IMR-90 (cell line): ENCODE measurements at regions not wholly inside any gene's neighbourhood (a gene's known extent, or its start where the extent isn't known, plus 50 kb on each side); places are given as distances from the start of the nearest gene placed in this dataset.

Experiments
- ATAC-seq: fragments of 200-7000 bp; cut with Tn5 transposase; 2 replicates; pipeline ENCODE4 v1.9.1; 2020; ENCODE audit warnings: low read depth, mild to moderate bottlenecking, moderate library complexity
- BruUV-seq: library from RNA; stranded (reverse); fragments of 400-500 nt; replicated peaks from 2 replicates; lab custom pipeline; 2021; lab: Mats Ljungman, UMichigan
- CTCF ChIA-PET: fragments of 300-600 bp; formaldehyde crosslinking; extraction: SDS; loops from one replicate; lab custom pipeline; 2021; ENCODE audit warnings: antibody characterized with exemption; lab: Yijun Ruan, JAX
- POLR2A ChIA-PET: fragments of 300-600 bp; sonication (Branson Sonifier 250); formaldehyde crosslinking; loops from one replicate; lab custom pipeline; 2022; ENCODE audit warnings: antibody characterized with exemption; ENCODE audit not compliant: unreplicated experiment; lab: Charles Lee
- DNase-seq: peaks from one replicate; pipeline ENCODE4 v3.0.0; 2013
- H2AFZ ChIP-seq: replicated peaks from 2 replicates; pipeline ENCODE3; 2013; ENCODE audit warnings: low read length, mild to moderate bottlenecking; ENCODE audit not compliant: poor library complexity
- H2AK5ac ChIP-seq: 2 replicates; pipeline ENCODE4 v1.6.1; 2013; ENCODE audit warnings: low read depth, low read length, inconsistent platforms
- H2AK9ac ChIP-seq: replicated peaks from 2 replicates; pipeline ENCODE3; 2013; ENCODE audit warnings: mild to moderate bottlenecking, low read depth, low read length, moderate library complexity; ENCODE audit not compliant: poor library complexity
- H2BK120ac ChIP-seq: 2 replicates; pipeline ENCODE4 v1.6.1; 2013; ENCODE audit warnings: low read depth, low read length, inconsistent platforms
- H2BK15ac ChIP-seq: 3 replicates; pipeline ENCODE4 v1.6.1; 2013; ENCODE audit warnings: low read depth, low read length, inconsistent platforms
- H2BK20ac ChIP-seq: 2 replicates; pipeline ENCODE4 v1.6.1; 2013; ENCODE audit warnings: low read depth, mild to moderate bottlenecking, inconsistent platforms, low read length, moderate library complexity
- H2BK5ac ChIP-seq: 2 replicates; pipeline ENCODE4 v1.6.1; 2013; ENCODE audit warnings: mild to moderate bottlenecking, low read depth, low read length, inconsistent platforms; ENCODE audit not compliant: poor library complexity, severe bottlenecking
- H3K14ac ChIP-seq: replicated peaks from 2 replicates; pipeline ENCODE4 v1.6.1; 2013; ENCODE audit warnings: low read depth, low read length, inconsistent platforms
- H3K18ac ChIP-seq: 2 replicates; pipeline ENCODE4 v1.6.1; 2013; ENCODE audit warnings: low read depth, low read length, control low read depth
- H3K23ac ChIP-seq: 2 replicates; pipeline ENCODE4 v1.6.1; 2013; ENCODE audit warnings: low read depth, low read length, inconsistent platforms
- H3K27ac ChIP-seq: 2 replicates; pipeline ENCODE4 v1.5.1; 2013; ENCODE audit warnings: mild to moderate bottlenecking, control low read depth, low read length; ENCODE audit not compliant: insufficient read depth
- H3K27me3 ChIP-seq: 2 replicates; pipeline ENCODE4 v1.6.1; 2013; ENCODE audit warnings: low read length; ENCODE audit not compliant: control insufficient read depth, insufficient read depth
- H3K36me3 ChIP-seq: 2 replicates; pipeline ENCODE4 v1.6.1; 2013; ENCODE audit warnings: low read length, mixed read lengths; ENCODE audit not compliant: control insufficient read depth, insufficient read depth
- H3K4ac ChIP-seq: 2 replicates; pipeline ENCODE4 v1.6.1; 2013; ENCODE audit warnings: low read depth, low read length, inconsistent platforms
- H3K4me1 ChIP-seq: 2 replicates; pipeline ENCODE4 v1.6.1; 2013; ENCODE audit warnings: low read length, mixed read lengths; ENCODE audit not compliant: control insufficient read depth, insufficient read depth
- H3K4me2 ChIP-seq: 2 replicates; pipeline ENCODE4 v1.6.1; 2013; ENCODE audit warnings: low read depth, mild to moderate bottlenecking, control low read depth, low read length, moderate library complexity
- H3K4me3 ChIP-seq: 2 replicates; pipeline ENCODE4 v1.5.1; 2013; ENCODE audit warnings: low read depth, mild to moderate bottlenecking, control low read depth, low read length, moderate library complexity; ENCODE audit not compliant: insufficient read depth
- H3K56ac ChIP-seq: 2 replicates; pipeline ENCODE4 v1.6.1; 2013; ENCODE audit warnings: low read length, inconsistent platforms; ENCODE audit not compliant: insufficient read depth; ENCODE audit errors: extremely low read depth
- H3K79me1 ChIP-seq, 2 experiments: 2 replicates each; pipeline ENCODE4 v1.6.1; 2013; ENCODE audit warnings: low read length in 2 of 2, inconsistent platforms in 1 of 2, low read depth in 1 of 2
- H3K9ac ChIP-seq: 2 replicates; pipeline ENCODE4 v1.6.1; 2013; ENCODE audit warnings: low read depth, low read length, control low read depth
- H3K9me1 ChIP-seq: 2 replicates; pipeline ENCODE4 v1.6.1; 2013; ENCODE audit warnings: low read length, inconsistent platforms; ENCODE audit not compliant: insufficient read depth
- H3K9me3 ChIP-seq: 2 replicates; pipeline ENCODE4 v1.6.1; 2013; ENCODE audit warnings: low read length; ENCODE audit not compliant: control insufficient read depth, insufficient read depth
- H4K20me1 ChIP-seq: 2 replicates; pipeline ENCODE4 v1.6.1; 2013; ENCODE audit warnings: low read length, inconsistent platforms; ENCODE audit not compliant: insufficient read depth
- H4K5ac ChIP-seq: 2 replicates; pipeline ENCODE4 v1.6.1; 2013; ENCODE audit warnings: mild to moderate bottlenecking, low read depth, low read length, control low read depth
- H4K8ac ChIP-seq, 2 experiments: 2 replicates each; pipeline ENCODE4 v1.6.1; 2013; ENCODE audit warnings: low read depth in 2 of 2, low read length in 2 of 2, control low read depth in 1 of 2, inconsistent platforms in 1 of 2
- H4K91ac ChIP-seq: 2 replicates; pipeline ENCODE4 v1.6.1; 2013; ENCODE audit warnings: low read depth, low read length, inconsistent platforms; ENCODE audit not compliant: insufficient read depth
- BHLHE40 ChIP-seq: fragments of 150-350 bp; IDR thresholded peaks from 2 replicates; pipeline ENCODE4 v1.6.1; 2016; ENCODE audit warnings: mild to moderate bottlenecking, low read depth, low read length
- CEBPB ChIP-seq: IDR thresholded peaks from 2 replicates; pipeline ENCODE4 v1.6.1; 2012; ENCODE audit warnings: low read depth, low read length, improper control_type of control experiment
- CHD1 ChIP-seq: IDR thresholded peaks from 2 replicates; pipeline ENCODE4 v1.6.1; 2012; ENCODE audit warnings: low read depth, low read length, improper control_type of control experiment
- CTCF ChIP-seq: conservative IDR thresholded peaks from 2 replicates; pipeline ENCODE4 v1.5.1; 2012; ENCODE audit warnings: mild to moderate bottlenecking, low read depth, low read length, improper control_type of control experiment
- MAFK ChIP-seq: IDR thresholded peaks from 2 replicates; pipeline ENCODE4 v1.6.1; 2012; ENCODE audit warnings: low read depth, low read length, improper control_type of control experiment
- MAZ ChIP-seq: IDR thresholded peaks from 2 replicates; pipeline ENCODE4 v1.6.1; 2012; ENCODE audit warnings: low read depth, mild to moderate bottlenecking, low read length, improper control_type of control experiment, moderate library complexity, borderline replicate concordance
- MXI1 ChIP-seq: IDR thresholded peaks from 2 replicates; pipeline ENCODE4 v1.6.1; 2012; ENCODE audit warnings: low read depth, mild to moderate bottlenecking, low read length, moderate library complexity, borderline replicate concordance
- NFE2L2 ChIP-seq: fragments of 150-350 bp; IDR thresholded peaks from 2 replicates; pipeline ENCODE4 v1.6.1; 2016; ENCODE audit warnings: low read depth, mild to moderate bottlenecking, low read length
- POLR2A ChIP-seq: IDR thresholded peaks from 2 replicates; pipeline ENCODE4 v1.6.1; 2012; ENCODE audit warnings: mild to moderate bottlenecking, low read depth, low read length
- RAD21 ChIP-seq: IDR thresholded peaks from 2 replicates; pipeline ENCODE4 v1.6.1; 2012; ENCODE audit warnings: low read length, improper control_type of control experiment
- RCOR1 ChIP-seq: IDR thresholded peaks from 2 replicates; pipeline ENCODE4 v1.6.1; 2012; ENCODE audit warnings: mild to moderate bottlenecking, low read length, improper control_type of control experiment; ENCODE audit not compliant: insufficient replicate concordance
- RFX5 ChIP-seq: IDR thresholded peaks from 2 replicates; pipeline ENCODE4 v1.8.0; 2012; ENCODE audit warnings: low read depth, mild to moderate bottlenecking, low read length, moderate library complexity
- SMC3 ChIP-seq: fragments of 150-350 bp; IDR thresholded peaks from 2 replicates; pipeline ENCODE4 v1.6.1; 2016; ENCODE audit warnings: low read depth, mild to moderate bottlenecking, antibody characterized with exemption, low read length, moderate library complexity
- USF2 ChIP-seq: fragments of 150-350 bp; IDR thresholded peaks from 2 replicates; pipeline ENCODE4 v1.6.1; 2017; ENCODE audit warnings: mild to moderate bottlenecking, antibody characterized with exemption, low read length, low read depth
- WGBS, 2 experiments: methylation state at CpG; one replicate each; pipeline versions ENCODE4 v1.1.5 to v1.1.7; 2013; ENCODE audit warnings: missing lambda C conversion rate in 2 of 2; ENCODE audit not compliant: insufficient read length in 1 of 2; ENCODE audit errors: extremely low coverage in 2 of 2; 5-methylcytosine and 5-hydroxymethylcytosine counted together
- dilution Hi-C: fragments of 300-500 bp; cut with HindIII; formaldehyde crosslinking; loops from one replicate; pipeline ENCODE4 v1.14.3; 2018; ENCODE audit warnings: low sequenced_read_pairs; ENCODE audit not compliant: unreplicated experiment
- in situ Hi-C: fragments of 300-500 bp; cut with MboI; formaldehyde crosslinking; loops from 3 replicates; pipeline ENCODE4 v1.14.3; 2019; ENCODE audit warnings: low sequenced_read_pairs, inconsistent platforms, mixed read lengths
- intact Hi-C: fragments of 100-400 bp; cut with micrococcal nuclease; formaldehyde crosslinking; loops from 2 replicates; pipeline ENCODE4 v1.10.0; 2022
- TF ChIP-seq, protein P1 (sequence below): fragments of 150-350 bp; IDR thresholded peaks from 2 replicates; pipeline ENCODE4 v1.6.1; 2016; ENCODE audit warnings: low read depth, mild to moderate bottlenecking, low read length, moderate library complexity, borderline replicate concordance

DNA sequence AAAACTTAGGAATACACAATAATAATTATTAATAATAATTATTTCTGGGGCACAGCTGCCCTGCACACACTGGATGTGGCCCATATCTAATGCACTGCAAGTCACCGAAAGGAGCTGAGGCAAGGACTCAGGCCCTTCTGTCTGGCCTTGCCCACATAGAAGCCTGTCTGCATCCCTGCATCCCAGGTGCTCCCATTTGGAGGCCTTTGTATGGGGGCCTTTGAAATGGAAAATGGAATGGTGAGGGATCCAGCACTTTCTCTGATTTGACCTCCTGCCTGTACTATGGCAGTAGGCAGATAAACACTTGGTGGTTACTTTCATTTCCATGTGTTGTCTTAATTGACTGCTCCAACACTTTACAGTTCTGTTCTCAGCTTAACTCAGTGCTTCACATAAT lies 75.7 kb upstream of the PTCHD4 start:
- DNase-seq (no peak), ATAC-seq (no peak)
- Histone ChIP-seq H3K79me1 (no peaks in the 10 kb centered on the region), H3K9me3 (no peaks in the 10 kb centered on the region), H2AFZ (no peak overlapping the region), H3K23ac (no peak overlapping the region), H3K36me3 (no peaks in the 10 kb centered on the region), H2BK15ac (no peak overlapping the region), H3K4me2 (no peak overlapping the region), H3K4ac (no peak overlapping the region), H4K8ac (no peak overlapping the region), H3K9ac (no peak overlapping the region), H3K4me1 (no peaks in the 10 kb centered on the region), H4K91ac (no peak overlapping the region), H3K27me3 (no peaks in the 10 kb centered on the region), H3K18ac (no peak overlapping the region), H2BK5ac (no peak overlapping the region), H2BK120ac (no peak overlapping the region), H3K9me1 (no peaks in the 10 kb centered on the region), H2AK5ac (no peak overlapping the region), H2BK20ac (no peak overlapping the region), H3K14ac (no peak overlapping the region), H3K56ac (no peak overlapping the region), H3K27ac (no peak overlapping the region), H2AK9ac (no peak overlapping the region), H4K20me1 (no peaks in the 10 kb centered on the region), H3K4me3 (no peak overlapping the region), H4K5ac (no peak overlapping the region)
- in situ Hi-C loops (no loop called here), dilution Hi-C loops (no loop called here), intact Hi-C loops (no loop called here)
- CTCF ChIA-PET: no interaction called here
- BruUV-seq: no TSS peak
- POLR2A ChIA-PET: no interaction called here
- no peak for TF ChIP-seq SMC3
- no peak for TF ChIP-seq CHD1
- TF ChIP-seq RCOR1: no peak
- no peak for TF ChIP-seq NFE2L2
- TF ChIP-seq POLR2A: no peak
- no peak for TF ChIP-seq CEBPB
- TF ChIP-seq, protein P1, sequence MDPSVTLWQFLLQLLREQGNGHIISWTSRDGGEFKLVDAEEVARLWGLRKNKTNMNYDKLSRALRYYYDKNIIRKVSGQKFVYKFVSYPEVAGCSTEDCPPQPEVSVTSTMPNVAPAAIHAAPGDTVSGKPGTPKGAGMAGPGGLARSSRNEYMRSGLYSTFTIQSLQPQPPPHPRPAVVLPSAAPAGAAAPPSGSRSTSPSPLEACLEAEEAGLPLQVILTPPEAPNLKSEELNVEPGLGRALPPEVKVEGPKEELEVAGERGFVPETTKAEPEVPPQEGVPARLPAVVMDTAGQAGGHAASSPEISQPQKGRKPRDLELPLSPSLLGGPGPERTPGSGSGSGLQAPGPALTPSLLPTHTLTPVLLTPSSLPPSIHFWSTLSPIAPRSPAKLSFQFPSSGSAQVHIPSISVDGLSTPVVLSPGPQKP: no peak
- no peak for TF ChIP-seq MAZ
- TF ChIP-seq RAD21: no peak
- TF ChIP-seq MXI1: no peak
- no peak for TF ChIP-seq MAFK
- TF ChIP-seq USF2: no peak
- no peak for TF ChIP-seq CTCF
- TF ChIP-seq RFX5: no peak
- no peak for TF ChIP-seq BHLHE40
- WGBS, 2 experiments: no CpG with 5 or more reads among the region's 1 CpG
